ENCODE measurements at regions not wholly inside any gene's neighbourhood (a gene's known extent, or its start where the extent isn't known, plus 50 kb on each side); places are given as distances from the start of the nearest gene placed in this dataset.

GRCh38 chr3:167106456-167106855 is 273.6 kb downstream of the ZBBX start:
- ChIA-PET POLR2A (ENCODE audit: low non-redundant PET) (no interaction called here), CTCF (no interaction called here)
- BruUV-seq (replicated peaks): no TSS peak
- H3K27ac ChIP-seq (ENCODE audit: low read depth, low read length, poor library complexity, severe bottlenecking): no peak overlapping the region
- H3K27me3 ChIP-seq (replicated peaks; ENCODE audit: insufficient read depth, low read depth, low read length, poor library complexity): no peaks in the 10 kb centered on the region
- no peaks in the 10 kb centered on the region for H3K36me3 ChIP-seq (ENCODE audit: insufficient read depth, low read length, poor library complexity, severe bottlenecking)
- H3K9me3 ChIP-seq (ENCODE audit: low read depth, low read length, poor library complexity, severe bottlenecking): no peaks in the 10 kb centered on the region
- DNase-seq (ENCODE audit: low spot score): no peak
- TF ChIP-seq EZH2 (IDR thresholded peaks at IDR 0.05; ENCODE audit: borderline replicate concordance, low read depth, low read length, poor library complexity, severe bottlenecking): no peak
- no peak for TF ChIP-seq CTCF (conservative IDR thresholded peaks at IDR 0.05; ENCODE audit: low read depth, low read length)
- intact Hi-C loops (cut with micrococcal nuclease; ENCODE audit: unreplicated experiment): no loop called here
- no peak overlapping the region for H3K4me3 ChIP-seq (ENCODE audit: low read depth, low read length, poor library complexity, severe bottlenecking)
- no peaks in the 10 kb centered on the region for H3K4me1 ChIP-seq (ENCODE audit: insufficient read depth, low read length, poor library complexity, severe bottlenecking)

- BruUV-seq (replicated peaks): no TSS peak
- intact Hi-C loops (cut with micrococcal nuclease; ENCODE audit: unreplicated experiment): no loop called here
- H3K36me3 ChIP-seq (ENCODE audit: insufficient read depth, low read length, poor library complexity, severe bottlenecking): no peaks in the 10 kb centered on the region
- H3K9me3 ChIP-seq (ENCODE audit: low read depth, low read length, poor library complexity, severe bottlenecking): no peaks in the 10 kb centered on the region
- no peak overlapping the region for H3K4me3 ChIP-seq (ENCODE audit: low read depth, low read length, poor library complexity, severe bottlenecking)
- H3K27me3 ChIP-seq (replicated peaks; ENCODE audit: insufficient read depth, low read depth, low read length, poor library complexity): no peaks in the 10 kb centered on the region
- no peak overlapping the region for H3K27ac ChIP-seq (ENCODE audit: low read depth, low read length, poor library complexity, severe bottlenecking)
- ChIA-PET POLR2A (ENCODE audit: low non-redundant PET) (no interaction called here), CTCF (no interaction called here)
- no peaks in the 10 kb centered on the region for H3K4me1 ChIP-seq (ENCODE audit: insufficient read depth, low read length, poor library complexity, severe bottlenecking)
- TF ChIP-seq CTCF (conservative IDR thresholded peaks at IDR 0.05; ENCODE audit: low read depth, low read length): 0 out of 2 replicates have a peak, but pooled peaks have one; percentile 28
- no peak for TF ChIP-seq EZH2 (IDR thresholded peaks at IDR 0.05; ENCODE audit: borderline replicate concordance, low read depth, low read length, poor library complexity, severe bottlenecking)
- peak; percentile 11 for DNase-seq (ENCODE audit: low spot score)
Measured at GRCh38 chr3:167102071-167102470, 278.0 kb downstream of the ZBBX start.

- no peaks in the 10 kb centered on the region for H3K4me1 ChIP-seq (ENCODE audit: insufficient read depth, low read length, poor library complexity, severe bottlenecking)
- no TSS peak for BruUV-seq (replicated peaks)
- intact Hi-C loops (cut with micrococcal nuclease; ENCODE audit: unreplicated experiment): no loop called here
- no peak overlapping the region for H3K27ac ChIP-seq (ENCODE audit: low read depth, low read length, poor library complexity, severe bottlenecking)
- POLR2A ChIA-PET (ENCODE audit: low non-redundant PET): no interaction called here
- no peaks in the 10 kb centered on the region for H3K9me3 ChIP-seq (ENCODE audit: low read depth, low read length, poor library complexity, severe bottlenecking)
- H3K4me3 ChIP-seq (ENCODE audit: low read depth, low read length, poor library complexity, severe bottlenecking): no peak overlapping the region
- no peak for DNase-seq (ENCODE audit: low spot score)
- H3K27me3 ChIP-seq (replicated peaks; ENCODE audit: insufficient read depth, low read depth, low read length, poor library complexity): no peaks in the 10 kb centered on the region
- CTCF ChIA-PET: no interaction called here
- no peak for TF ChIP-seq EZH2 (IDR thresholded peaks at IDR 0.05; ENCODE audit: borderline replicate concordance, low read depth, low read length, poor library complexity, severe bottlenecking)
- TF ChIP-seq CTCF (conservative IDR thresholded peaks at IDR 0.05; ENCODE audit: low read depth, low read length): no peak
- no peaks in the 10 kb centered on the region for H3K36me3 ChIP-seq (ENCODE audit: insufficient read depth, low read length, poor library complexity, severe bottlenecking)
Measured at GRCh38 chr3:167100651-167101050, 279.4 kb downstream of the ZBBX start.

Measured in A673 (cell line).